Prostate gland (tissue), 2 donors: ENCODE measurements at regions not wholly inside any gene's neighbourhood (a gene's known extent, or its start where the extent isn't known, plus 50 kb on each side); places are given as distances from the start of the nearest gene placed in this dataset.

Source experiments
- DNase-seq: peaks from one replicate; pipeline ENCODE4 v3.0.0-alpha.2; 2019; ENCODE audit warnings: low spot score
- H3K27ac ChIP-seq, 2 donors: fragments of 200-600 bp; sonication (generic); 2 replicates each; pipeline ENCODE4 v1.5.1; 2017 to 2019
- H3K27me3 ChIP-seq: fragments of 200-600 bp; sonication (generic); replicated peaks from 2 replicates; pipeline ENCODE4 v1.5.1; 2019; ENCODE audit not compliant: insufficient read depth
- H3K36me3 ChIP-seq, 2 donors: fragments of 200-600 bp; sonication (generic); 1 replicate in 1 of 2; 2 replicates in 1 of 2; pipeline versions ENCODE4 v1.5.1 to v1.8.1; 2017 to 2019
- H3K4me1 ChIP-seq: fragments of 200-600 bp; sonication (generic); replicated peaks from 2 replicates; pipeline ENCODE4 v1.5.1; 2019
- H3K4me3 ChIP-seq, 2 donors: fragments of 200-600 bp; sonication (generic); 2 replicates each; pipeline ENCODE4 v1.5.1; 2017 to 2019
- H3K9me3 ChIP-seq: fragments of 200-600 bp; sonication (generic); 2 replicates; pipeline ENCODE4 v1.5.1; 2017
- CTCF ChIP-seq, 4 experiments: fragments of 200-600 bp in 2 of 4; fragments of 450-650 bp in 2 of 4; sonication (generic) in 2 of 4; IDR thresholded peaks; 1 replicate in 3 of 4; 2 replicates in 1 of 4; pipeline ENCODE4 v1.5.1; 2016 to 2019; ENCODE audit warnings: antibody characterized with exemption in 4 of 4, mild to moderate bottlenecking in 2 of 4, moderate library complexity in 2 of 4
- POLR2A ChIP-seq: fragments of 450-650 bp; IDR thresholded peaks from one replicate; pipeline ENCODE4 v1.6.1; 2016; ENCODE audit warnings: antibody characterized with exemption, mild to moderate bottlenecking
- POLR2AphosphoS5 ChIP-seq: sonication (generic); formaldehyde crosslinking; IDR thresholded peaks from one replicate; pipeline ENCODE4 v1.6.1; 2017; ENCODE audit warnings: antibody characterized with exemption
- WGBS: methylation state at CpG from one replicate; pipeline ENCODE4 v1.1.5; 2018; 5-methylcytosine and 5-hydroxymethylcytosine counted together
- intact Hi-C: fragments of 100-400 bp; cut with DNase I; formaldehyde crosslinking; loops from one replicate; pipeline ENCODE4 v1.14.2; 2022

- TF ChIP-seq POLR2A (no peak), POLR2AphosphoS5 (no peak), CTCF (IDR thresholded peaks at IDR 0.05) (no peak)
- no peaks in the 10 kb centered on the region for H3K27me3 ChIP-seq
- H3K4me1 ChIP-seq: no peaks in the 10 kb centered on the region
- intact Hi-C loops: no loop called here
- no peak for DNase-seq
- H3K36me3 ChIP-seq: no peaks in the 10 kb centered on the region
- H3K9me3 ChIP-seq: no peaks in the 10 kb centered on the region
- WGBS: 86% methylated on average over 5 of the region's 5 CpGs
- H3K4me3 ChIP-seq: no peak overlapping the region
- no peak overlapping the region for H3K27ac ChIP-seq
Measured at GRCh38 chr13:39100996-39101738, 62.9 kb downstream of the NHLRC3 start.

GRCh38 chr13:39102981-39103490 is 64.8 kb downstream of the NHLRC3 start:
- H3K4me1 ChIP-seq: no peaks in the 10 kb centered on the region
- WGBS: 74% methylated on average over 6 of the region's 6 CpGs

GRCh38 chr13:39105110-39105509 is 66.9 kb downstream of the NHLRC3 start:
- TF ChIP-seq POLR2AphosphoS5 (no peak), POLR2A (no peak), CTCF (IDR thresholded peaks at IDR 0.05) (no peak)
- Histone ChIP-seq H3K27me3 (no peaks in the 10 kb centered on the region), H3K36me3 (no peaks in the 10 kb centered on the region), H3K4me3 (no peak overlapping the region), H3K27ac (no peak overlapping the region), H3K4me1 (no peaks in the 10 kb centered on the region), H3K9me3 (no peaks in the 10 kb centered on the region)
- WGBS: 10% methylated on average over 1 of the region's 1 CpG
- DNase-seq: no peak
- intact Hi-C loops: no loop called here

More at GRCh38 chr13:39102981-39103490, 64.8 kb downstream of the NHLRC3 start:
- TF ChIP-seq POLR2AphosphoS5 (no peak), CTCF (IDR thresholded peaks at IDR 0.05) (no peak), POLR2A (no peak)
- Histone ChIP-seq H3K36me3 (no peaks in the 10 kb centered on the region), H3K4me3 (no peak overlapping the region), H3K27ac (no peak overlapping the region), H3K9me3 (no peaks in the 10 kb centered on the region), H3K27me3 (no peaks in the 10 kb centered on the region)
- DNase-seq: no peak
- intact Hi-C loops: no loop called here

DNA sequence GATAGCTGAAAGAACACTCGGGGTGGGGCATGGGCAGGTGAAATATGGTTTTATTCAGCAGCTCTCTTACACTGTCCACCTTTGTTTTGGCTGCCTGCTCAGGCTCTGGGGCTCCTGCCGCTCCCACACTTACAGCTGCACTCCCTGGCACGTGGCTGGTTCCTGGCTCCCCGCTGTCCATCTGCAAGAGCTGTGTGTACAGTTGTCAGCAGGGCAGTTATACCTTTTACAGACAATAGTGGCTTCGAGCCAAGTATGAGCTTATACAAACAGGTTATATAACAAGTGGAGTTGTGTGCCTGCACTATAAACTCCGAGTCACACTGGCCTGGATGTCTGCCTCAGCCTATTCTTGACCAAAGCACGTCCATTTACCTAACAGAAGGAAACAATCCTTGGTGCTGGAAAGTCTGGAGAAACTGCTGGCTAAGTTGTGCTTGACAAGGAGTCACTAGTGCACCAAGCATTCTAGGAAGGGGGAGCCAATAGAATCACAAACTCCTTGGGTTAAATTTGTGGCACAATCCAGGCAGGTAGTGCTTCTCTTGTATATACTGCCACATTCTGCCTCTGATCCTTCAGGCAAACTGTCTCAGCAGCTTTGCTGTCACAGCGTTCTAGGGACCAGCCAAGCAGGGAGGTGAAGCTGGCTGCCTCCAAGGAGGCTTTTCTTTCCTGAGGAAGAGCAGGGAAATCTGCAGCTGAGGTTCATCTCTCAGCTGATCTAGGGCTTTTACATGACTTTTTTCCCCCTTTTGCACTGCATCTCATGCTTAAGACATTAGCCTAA is 68.2 kb downstream of the NHLRC3 start:
- no peak overlapping the region for H3K4me3 ChIP-seq
- 54% methylated on average over 8 of the region's 8 CpGs for WGBS
- no peak overlapping the region for H3K27ac ChIP-seq
- H3K4me1 ChIP-seq: no peaks in the 10 kb centered on the region
- no peaks in the 10 kb centered on the region for H3K27me3 ChIP-seq
- DNase-seq: no peak
- TF ChIP-seq CTCF (IDR thresholded peaks at IDR 0.05) (no peak), POLR2A (no peak), POLR2AphosphoS5 (no peak)
- H3K36me3 ChIP-seq: no peaks in the 10 kb centered on the region
- H3K9me3 ChIP-seq: no peaks in the 10 kb centered on the region
- intact Hi-C loops: no loop called here
